Hepatocyte (in vitro differentiated cells): ENCODE measurements at regions not wholly inside any gene's neighbourhood (a gene's known extent, or its start where the extent isn't known, plus 50 kb on each side); places are given as distances from the start of the nearest gene placed in this dataset.

Source experiments
- EZH2phosphoT487 ChIP-seq: fragments of 200-600 bp; sonication (generic); IDR thresholded peaks from one replicate; pipeline ENCODE4 v1.6.1; 2018; ENCODE audit warnings: antibody characterized with exemption, mild to moderate bottlenecking, low read depth, moderate library complexity; ENCODE audit not compliant: unreplicated experiment, severe bottlenecking
- TF ChIP-seq, protein P1 (sequence below): fragments of 200-600 bp; sonication (generic); IDR thresholded peaks from 2 replicates; pipeline ENCODE4 v1.5.1; 2016; ENCODE audit warnings: antibody characterized with exemption, mild to moderate bottlenecking; ENCODE audit not compliant: poor library complexity

DNA sequence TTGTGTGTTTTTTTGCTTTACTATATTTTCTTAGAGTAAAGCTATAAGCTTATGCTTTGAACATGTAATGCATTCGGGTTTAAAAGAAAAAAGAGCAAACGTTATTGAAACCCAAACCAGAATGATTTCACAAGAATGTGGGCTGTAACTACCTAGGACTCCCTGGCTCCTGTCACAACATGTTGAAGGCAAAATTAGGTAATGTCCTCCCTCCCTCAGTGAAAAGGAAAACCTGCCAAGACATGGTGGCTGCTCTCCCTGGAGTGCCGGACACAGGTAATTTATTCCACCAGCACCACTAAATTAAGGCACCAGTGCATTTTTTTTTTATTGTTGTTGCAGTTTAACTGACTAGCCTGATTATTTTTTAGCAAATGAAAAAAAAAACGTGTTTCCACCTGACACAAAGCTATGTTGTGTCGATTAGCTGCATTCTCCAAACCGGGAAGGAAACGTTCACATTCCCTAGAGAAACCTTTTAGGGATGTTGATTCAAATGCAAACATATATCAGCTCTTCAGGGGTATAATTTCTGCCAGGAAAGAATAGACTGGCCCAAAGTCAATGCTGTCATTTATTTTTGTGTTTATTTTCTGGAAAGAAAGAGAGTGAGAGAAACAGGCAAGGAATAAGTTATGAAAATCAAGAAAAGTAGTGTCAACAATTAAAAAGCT is 134.6 kb downstream of the CCDC34 start:
- TF ChIP-seq, protein P1, sequence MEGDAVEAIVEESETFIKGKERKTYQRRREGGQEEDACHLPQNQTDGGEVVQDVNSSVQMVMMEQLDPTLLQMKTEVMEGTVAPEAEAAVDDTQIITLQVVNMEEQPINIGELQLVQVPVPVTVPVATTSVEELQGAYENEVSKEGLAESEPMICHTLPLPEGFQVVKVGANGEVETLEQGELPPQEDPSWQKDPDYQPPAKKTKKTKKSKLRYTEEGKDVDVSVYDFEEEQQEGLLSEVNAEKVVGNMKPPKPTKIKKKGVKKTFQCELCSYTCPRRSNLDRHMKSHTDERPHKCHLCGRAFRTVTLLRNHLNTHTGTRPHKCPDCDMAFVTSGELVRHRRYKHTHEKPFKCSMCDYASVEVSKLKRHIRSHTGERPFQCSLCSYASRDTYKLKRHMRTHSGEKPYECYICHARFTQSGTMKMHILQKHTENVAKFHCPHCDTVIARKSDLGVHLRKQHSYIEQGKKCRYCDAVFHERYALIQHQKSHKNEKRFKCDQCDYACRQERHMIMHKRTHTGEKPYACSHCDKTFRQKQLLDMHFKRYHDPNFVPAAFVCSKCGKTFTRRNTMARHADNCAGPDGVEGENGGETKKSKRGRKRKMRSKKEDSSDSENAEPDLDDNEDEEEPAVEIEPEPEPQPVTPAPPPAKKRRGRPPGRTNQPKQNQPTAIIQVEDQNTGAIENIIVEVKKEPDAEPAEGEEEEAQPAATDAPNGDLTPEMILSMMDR = no peak
- TF ChIP-seq EZH2phosphoT487 = no peak
